ENCODE measurements at regions not wholly inside any gene's neighbourhood (a gene's known extent, or its start where the extent isn't known, plus 50 kb on each side); places are given as distances from the start of the nearest gene placed in this dataset.
"Not testable (repeated sequence)": the region's sequence is repeated elsewhere in the genome, so short reads cannot be mapped to it uniquely, and the experiment has no call there.

DNA sequence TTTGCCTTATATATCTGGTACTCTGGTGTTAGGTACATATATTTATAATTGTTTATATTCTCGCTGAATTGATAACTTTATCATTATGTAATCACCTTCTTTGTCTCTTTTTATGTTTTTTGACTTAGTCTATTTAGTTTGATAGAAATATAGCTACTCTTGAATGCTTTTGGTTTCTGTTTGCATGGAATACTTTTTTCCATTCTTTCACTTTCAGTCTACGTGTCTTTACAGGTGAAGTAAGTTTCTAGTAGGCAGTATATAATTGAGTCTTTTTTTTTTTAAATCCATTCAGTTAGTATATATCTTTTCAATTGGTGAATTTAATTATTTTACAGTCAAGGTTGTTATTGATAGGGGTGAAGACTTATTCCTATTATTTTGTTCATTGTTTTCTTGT, 131.7 kb downstream of the PSAT1 start:
- peaks cover 0 to 15% of the 10 kb centered on the region in 2 donors for H3K9me3 Mint-ChIP-seq
- no peak overlapping the region for H3K27ac Mint-ChIP-seq
- DNase-seq (ENCODE audit: low spot score in 2 of 2) (no peak), ATAC-seq (no peak)
- peaks cover 0 to 30% of the 10 kb centered on the region in 2 donors for H3K36me3 Mint-ChIP-seq

DNA sequence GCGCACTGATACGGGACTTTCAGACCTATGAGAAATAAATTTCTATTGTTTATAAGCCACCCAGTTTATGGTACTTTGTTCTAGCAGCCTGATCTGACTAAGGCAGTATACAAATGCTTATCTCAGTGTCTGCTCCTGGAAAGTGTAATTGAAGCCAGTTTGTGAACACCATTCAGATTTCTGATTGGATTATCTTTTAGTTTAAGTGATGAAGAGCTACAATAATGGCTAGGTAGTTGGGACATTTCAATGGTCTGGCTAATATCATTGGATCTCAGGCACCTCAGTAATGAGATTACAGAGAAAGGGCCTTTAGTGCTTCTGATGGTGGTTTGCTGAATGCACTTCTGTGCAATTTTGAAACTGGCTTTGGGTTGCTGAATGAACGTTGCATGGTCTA, 133.5 kb downstream of the PSAT1 start:
- ATAC-seq = no peak
- Mint-ChIP-seq H3K27ac (no peak overlapping the region), H3K36me3 (peaks cover 0 to 30% of the 10 kb centered on the region in 2 donors), H3K9me3 (peaks cover 0 to 15% of the 10 kb centered on the region in 2 donors)
- no peak for DNase-seq (ENCODE audit: low spot score in 2 of 2)

DNA sequence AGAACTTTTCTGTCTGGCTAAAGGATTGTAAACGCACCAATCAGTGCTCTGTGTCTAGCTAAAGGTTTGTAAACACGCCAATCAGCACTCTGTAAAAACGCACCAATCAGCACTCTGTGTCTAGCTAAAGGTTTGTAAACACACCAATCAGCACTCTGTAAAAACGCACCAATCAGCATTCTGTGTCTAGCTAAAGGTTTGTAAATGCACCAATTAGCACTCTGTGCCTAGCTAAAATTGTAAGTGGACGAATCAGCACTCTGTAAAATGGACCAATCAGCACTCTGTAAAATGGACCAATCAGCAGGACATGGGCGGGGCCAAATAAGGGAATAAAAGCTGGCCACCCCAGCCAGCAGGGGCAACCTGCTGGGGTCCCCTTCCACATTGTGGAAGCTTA, 134.1 kb downstream of the PSAT1 start:
- Mint-ChIP-seq H3K36me3 (peaks cover 0 to 30% of the 10 kb centered on the region in 2 donors), H3K9me3 (peaks cover 0 to 15% of the 10 kb centered on the region in 2 donors)
- H3K27ac Mint-ChIP-seq; DNase-seq (ENCODE audit: low spot score in 2 of 2); ATAC-seq: not testable (repeated sequence)

DNA sequence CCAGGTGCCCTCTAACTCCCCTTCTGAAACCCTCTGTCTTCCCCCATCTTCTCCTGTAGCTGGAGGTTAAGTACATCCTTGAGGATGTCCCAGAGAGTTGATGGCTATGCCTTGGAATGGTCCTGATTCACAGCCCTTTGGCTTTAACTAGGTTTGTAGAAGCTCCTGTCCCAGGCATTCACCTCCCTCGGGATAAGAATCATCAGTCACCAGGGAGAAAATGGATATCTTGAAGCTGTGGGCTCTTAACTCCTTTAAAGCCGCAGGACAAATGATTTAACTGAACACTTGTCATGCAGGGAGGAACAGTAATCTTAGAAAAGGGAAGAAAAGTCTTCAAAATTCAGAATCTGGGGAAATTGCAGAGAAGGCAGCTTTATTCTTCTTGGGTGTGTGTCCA, 139.9 kb downstream of the PSAT1 start:
- DNase-seq (ENCODE audit: low spot score in 2 of 2) (no peak), ATAC-seq (no peak)
- peaks cover 0 to 1% of the 10 kb centered on the region in 2 donors for H3K9me3 Mint-ChIP-seq
- no peak overlapping the region for H3K27ac Mint-ChIP-seq
- peaks cover 0 to 3% of the 10 kb centered on the region in 2 donors for H3K36me3 Mint-ChIP-seq

DNA sequence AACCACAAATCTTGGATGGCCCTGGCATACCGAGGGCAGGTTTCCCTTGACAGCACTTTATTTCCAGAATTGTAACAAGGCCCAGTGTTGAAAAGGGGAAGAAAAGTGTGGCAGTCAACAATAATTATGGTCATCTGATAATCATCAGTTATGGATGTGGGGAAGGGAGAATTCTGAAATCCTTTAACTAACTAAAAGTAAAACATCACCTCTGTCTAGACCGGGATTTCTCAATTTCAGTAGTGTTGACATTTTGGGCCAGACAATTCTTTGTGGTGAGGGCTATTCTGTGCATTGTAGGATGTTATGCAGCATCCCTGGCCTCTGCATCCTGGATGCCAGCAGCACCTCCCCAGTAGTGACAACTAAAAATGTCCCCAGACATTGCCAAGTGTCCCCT, 140.4 kb downstream of the PSAT1 start:
- H3K36me3 Mint-ChIP-seq = no peaks in the 10 kb centered on the region
- DNase-seq (ENCODE audit: low spot score in 2 of 2) (no peak), ATAC-seq (no peak)
- no peaks in the 10 kb centered on the region for H3K9me3 Mint-ChIP-seq
- H3K27ac Mint-ChIP-seq = no peak overlapping the region

DNA sequence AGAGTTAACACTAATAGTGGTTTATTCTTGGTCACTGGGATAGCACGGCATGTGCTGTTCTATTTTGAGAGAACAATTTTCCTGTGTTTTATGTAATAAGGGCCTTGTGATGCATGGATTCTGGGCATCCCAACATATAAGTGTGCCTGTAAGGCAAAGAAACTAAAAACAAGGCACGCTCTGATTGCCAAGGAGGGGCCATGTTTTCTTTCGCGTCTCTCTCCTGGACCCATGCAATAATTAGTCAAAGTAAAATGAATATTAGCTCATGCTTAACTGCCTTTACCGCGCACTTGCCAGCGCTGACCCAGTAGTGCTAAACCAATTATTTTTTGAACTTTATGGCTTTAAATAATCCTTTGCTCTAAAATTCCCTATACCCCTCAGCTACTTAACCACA, 140.9 kb downstream of the PSAT1 start:
- ATAC-seq = no peak
- H3K36me3 Mint-ChIP-seq = no peaks in the 10 kb centered on the region
- no peaks in the 10 kb centered on the region for H3K9me3 Mint-ChIP-seq
- no peak for DNase-seq (ENCODE audit: low spot score in 2 of 2)
- no peak overlapping the region for H3K27ac Mint-ChIP-seq

DNA sequence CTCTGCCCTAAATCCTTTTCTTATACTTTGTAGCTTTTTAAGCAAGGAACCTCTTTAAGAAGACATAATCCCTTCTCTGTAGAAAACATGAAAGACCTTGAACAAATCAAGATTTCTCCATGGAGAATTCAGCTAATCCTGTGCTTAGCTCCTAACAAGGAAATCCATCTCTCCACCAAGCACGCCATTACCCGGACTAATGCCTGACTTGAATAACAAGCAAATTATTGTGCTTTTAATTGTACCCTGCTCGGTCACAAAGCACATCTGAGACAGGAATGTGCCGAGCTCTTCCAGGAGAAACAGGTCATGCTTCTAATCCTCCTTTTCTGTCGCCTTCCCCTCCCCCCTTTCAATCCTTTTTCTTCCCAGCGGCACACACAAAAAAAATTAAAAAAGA, 141.3 kb downstream of the PSAT1 start:
- Mint-ChIP-seq H3K9me3 (no peaks in the 10 kb centered on the region), H3K36me3 (no peaks in the 10 kb centered on the region), H3K27ac (no peak overlapping the region)
- DNase-seq (ENCODE audit: low spot score in 2 of 2) (no peak), ATAC-seq (no peak)

DNA sequence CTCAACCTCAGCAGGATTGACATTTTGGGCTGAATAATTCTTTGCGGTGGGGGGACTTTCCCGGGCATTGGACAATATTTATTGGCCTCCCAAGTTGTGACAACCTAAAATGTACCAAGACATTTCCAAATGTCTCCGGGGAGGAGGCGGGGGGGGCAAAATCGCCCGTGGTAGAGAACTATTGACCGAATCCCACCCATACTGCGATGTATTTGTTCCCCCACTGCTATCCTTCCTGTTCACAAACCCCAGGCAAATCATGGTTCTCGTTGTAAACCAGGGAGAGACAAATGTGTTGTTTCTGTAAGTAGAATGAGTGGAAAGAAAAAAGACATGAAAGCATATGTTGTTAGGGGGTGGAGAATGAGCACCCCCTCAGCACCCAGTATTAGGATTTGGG, 141.9 kb downstream of the PSAT1 start:
- Mint-ChIP-seq H3K36me3 (no peaks in the 10 kb centered on the region), H3K27ac (no peak overlapping the region), H3K9me3 (no peaks in the 10 kb centered on the region)
- DNase-seq (ENCODE audit: low spot score in 2 of 2) (no peak), ATAC-seq (no peak)

DNA sequence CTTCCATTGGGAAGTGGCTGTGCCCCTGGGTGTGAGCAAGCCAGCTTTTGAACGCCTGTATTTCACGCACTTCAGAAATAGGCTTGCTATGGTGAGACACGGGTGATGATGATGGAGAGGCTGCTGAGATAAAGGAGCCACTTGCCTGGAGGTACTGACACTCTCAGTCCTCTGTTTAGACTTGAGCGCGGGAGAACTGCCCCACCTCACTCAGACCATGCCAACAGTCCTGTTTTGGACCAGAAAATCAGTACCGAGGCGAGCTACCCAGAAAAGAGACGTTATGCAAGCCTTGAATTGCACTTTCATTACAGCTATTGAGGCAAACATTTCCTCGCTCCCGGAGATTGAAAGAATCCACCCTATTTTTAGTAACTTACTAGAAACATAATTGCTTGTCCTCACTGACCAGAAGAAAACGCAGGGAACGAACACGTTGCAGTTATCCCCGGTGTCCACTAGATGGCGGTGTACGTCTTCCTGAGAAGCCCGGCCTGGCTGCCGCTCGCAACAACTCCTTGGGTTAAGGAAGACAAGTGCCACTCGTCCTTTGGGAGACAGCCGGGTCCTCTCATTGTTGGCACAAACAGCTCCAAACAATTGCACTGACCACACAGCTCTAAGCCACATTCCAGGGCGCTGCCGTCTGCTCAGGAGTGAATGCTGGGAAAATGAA, 142.4 kb downstream of the PSAT1 start:
- DNase-seq (ENCODE audit: low spot score in 2 of 2) (peak; percentile 59 to 70), ATAC-seq (peak; percentile 28 to 60)
- H3K27ac Mint-ChIP-seq = peak overlapping the region in 1 of 2 donors; percentile 11
- H3K36me3 Mint-ChIP-seq = no peaks in the 10 kb centered on the region
- H3K9me3 Mint-ChIP-seq = no peaks in the 10 kb centered on the region

DNA sequence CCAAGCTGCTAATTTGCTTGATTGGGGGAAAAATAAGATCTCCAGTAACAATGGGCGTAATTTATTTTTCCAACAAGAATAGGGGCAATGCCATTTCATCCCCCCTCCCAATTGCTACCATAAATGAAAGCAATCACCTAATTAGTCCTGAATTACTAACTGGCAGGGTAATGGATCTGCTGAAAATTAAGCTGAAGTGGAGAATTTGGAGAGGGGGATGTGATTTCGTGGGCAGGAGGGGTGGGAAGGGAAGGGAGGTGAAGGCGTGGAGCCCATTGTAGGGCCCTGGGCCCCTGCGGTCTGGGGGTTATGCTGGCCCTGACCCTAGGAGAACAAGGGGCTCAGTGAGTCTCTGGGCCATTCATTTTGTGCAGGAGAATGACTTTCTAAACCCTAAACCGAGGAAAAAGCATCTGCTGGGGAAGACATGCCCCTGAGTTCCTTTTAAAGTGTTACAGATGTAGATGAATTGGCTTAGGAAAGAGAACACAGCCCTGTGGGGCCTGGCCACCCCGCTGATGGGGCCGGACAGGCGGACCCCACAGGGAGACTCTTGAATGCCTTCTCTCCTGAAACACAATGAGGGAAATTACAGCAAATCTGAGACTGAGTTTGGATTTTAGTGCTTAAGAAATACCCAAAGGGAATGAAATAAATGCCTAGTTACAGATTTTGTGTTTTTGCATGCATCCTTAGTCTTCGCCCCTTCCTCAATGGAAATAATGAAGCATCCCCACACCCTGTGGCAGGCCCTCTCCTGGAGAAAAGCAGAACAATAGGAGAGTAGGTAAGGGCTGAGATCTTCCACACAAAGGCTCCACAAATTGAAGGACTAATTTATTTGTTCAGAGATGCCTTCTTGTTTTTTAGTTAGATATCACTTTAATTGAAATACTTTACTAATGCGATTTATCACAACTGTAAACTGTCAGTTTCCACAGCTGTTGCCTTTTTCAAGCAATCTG, 143.2 kb downstream of the PSAT1 start:
- DNase-seq (ENCODE audit: low spot score in 2 of 2) (no peak), ATAC-seq (no peak)
- Mint-ChIP-seq H3K27ac (no peak overlapping the region), H3K36me3 (no peaks in the 10 kb centered on the region), H3K9me3 (no peaks in the 10 kb centered on the region)

DNA sequence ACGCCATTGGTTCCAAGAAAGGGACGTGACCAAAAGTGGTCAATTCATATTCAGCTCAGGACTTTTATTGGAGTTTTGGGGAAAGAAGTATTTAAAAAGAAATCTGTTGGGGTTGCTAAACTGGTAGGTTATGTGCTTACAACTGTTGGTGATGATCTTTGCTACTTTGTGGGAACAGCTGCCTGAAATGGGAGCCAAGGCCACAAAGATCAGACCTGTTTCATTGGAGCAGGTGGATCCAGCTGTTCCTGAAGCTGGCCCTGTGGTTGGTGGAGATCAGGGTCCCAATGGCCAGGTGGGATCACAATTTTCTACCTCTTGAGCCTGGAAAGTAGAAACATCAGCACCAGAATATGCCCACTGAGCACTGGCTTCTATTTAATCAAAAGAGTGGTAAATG, 144.5 kb downstream of the PSAT1 start:
- DNase-seq (ENCODE audit: low spot score in 2 of 2) = no peak
- H3K36me3 Mint-ChIP-seq = no peaks in the 10 kb centered on the region
- ATAC-seq = no peak
- H3K9me3 Mint-ChIP-seq = no peaks in the 10 kb centered on the region
- H3K27ac Mint-ChIP-seq = no peak overlapping the region

DNA sequence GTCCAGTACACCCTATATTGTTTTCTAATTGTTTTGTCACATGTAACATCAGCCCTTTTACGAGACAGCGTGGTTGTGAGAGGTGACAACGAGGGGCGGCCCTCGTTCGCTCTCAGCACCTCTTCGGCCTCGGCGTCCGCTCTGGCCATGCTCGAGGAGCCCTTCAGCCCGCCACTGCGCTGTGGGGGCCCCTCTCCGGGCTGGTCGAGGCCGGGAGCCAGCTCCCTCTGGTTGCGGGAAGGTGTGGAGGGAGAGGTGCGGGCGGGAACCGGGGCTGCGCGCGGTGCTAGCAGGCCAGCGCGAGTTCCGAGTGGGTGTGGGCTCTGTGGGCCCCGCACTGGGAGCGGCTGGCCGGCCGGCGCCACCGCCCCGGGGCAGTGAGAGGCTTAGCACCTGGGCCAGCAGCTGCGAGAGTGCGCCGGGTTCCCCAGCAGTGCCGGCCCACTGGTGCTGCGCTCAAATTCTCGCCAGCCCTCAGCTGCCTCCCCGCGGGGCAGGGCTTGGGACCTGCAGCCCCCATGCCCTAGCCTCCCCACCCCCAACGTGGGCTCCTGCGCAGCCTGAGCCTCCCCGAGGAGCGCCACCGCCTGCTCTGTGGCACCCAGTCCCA, 145.0 kb downstream of the PSAT1 start:
- Mint-ChIP-seq H3K9me3 (no peaks in the 10 kb centered on the region), H3K27ac (no peak overlapping the region), H3K36me3 (no peaks in the 10 kb centered on the region)
- no peak for DNase-seq (ENCODE audit: low spot score in 2 of 2)
- no peak for ATAC-seq

DNA sequence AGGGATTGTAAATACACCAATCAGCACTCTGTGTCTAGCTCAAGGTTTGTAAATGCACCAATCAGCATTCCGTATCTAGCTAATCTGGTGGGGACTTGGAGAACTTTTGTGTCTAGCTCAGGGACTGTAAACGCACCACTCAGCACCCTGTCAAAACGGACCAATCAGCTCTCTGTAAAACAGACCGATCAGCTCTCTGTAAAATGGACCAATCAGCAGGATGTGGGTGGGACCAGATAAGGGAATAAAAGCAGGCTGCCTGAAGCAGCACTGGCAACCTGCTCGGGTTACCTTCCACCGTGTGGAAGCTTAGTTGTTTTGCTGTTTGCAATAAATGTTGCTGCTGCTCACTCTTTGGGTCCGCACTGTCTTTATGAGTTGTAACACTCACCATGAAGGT, 145.7 kb downstream of the PSAT1 start:
- not testable (repeated sequence) for DNase-seq (ENCODE audit: low spot score in 2 of 2); H3K36me3 Mint-ChIP-seq; H3K9me3 Mint-ChIP-seq; ATAC-seq; H3K27ac Mint-ChIP-seq

DNA sequence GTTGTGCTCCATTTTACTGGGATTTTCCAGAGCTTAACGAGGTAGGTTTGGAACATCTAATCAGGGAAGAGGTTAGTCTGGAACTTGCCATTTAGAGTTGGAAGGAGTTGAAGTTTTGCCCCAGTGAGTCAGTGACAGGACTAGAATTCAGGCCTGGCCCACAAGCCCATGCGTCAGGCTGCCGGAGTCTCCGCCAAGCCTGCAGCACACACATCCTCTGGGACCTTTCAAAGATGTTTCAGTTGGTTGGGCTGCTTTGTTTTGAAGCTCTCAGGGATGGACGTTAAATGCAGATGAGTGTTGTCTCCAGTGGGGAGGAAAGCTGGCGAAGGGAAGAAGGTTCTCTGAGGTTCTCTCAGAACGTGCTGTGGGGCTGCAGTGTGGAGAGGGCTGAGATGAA, 147.0 kb downstream of the PSAT1 start:
- H3K27ac Mint-ChIP-seq = no peak overlapping the region
- ATAC-seq = no peak
- no peaks in the 10 kb centered on the region for H3K36me3 Mint-ChIP-seq

DNA sequence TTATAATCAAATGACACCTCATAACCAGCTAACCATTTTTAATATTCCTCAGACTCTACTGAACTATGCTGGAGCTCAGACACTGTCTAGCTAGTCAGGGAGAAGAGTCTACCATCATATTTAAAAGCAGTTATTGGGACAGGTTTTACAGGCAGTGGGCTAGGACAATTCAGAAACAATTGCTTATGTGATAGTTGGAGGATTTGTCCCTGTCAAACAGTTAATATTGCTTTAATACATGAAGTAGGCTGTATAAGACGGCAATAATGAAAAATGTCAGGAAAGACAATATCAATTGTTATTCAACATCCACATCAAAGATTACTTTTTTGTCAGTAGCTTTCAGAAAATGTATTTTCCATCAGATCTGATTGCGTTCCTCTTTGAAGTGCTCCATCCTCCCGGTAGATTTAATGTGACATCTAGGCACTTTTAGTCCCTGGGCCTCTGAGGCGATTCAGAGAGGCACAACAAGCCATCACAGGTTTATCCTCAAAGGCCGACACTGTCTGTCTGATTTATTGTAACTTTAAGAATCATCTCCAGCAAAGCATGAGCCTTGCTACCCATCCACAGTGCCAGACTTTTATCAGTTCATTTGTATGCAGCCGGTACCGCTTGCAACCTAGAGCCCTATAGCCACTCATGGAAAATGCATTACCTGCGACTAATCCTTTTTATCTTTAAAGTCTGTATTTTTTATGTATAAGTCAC, 152.2 kb downstream of the PSAT1 start:
- no peak for DNase-seq (ENCODE audit: low spot score in 2 of 2)
- no peak for ATAC-seq
- H3K36me3 Mint-ChIP-seq = no peaks in the 10 kb centered on the region
- H3K9me3 Mint-ChIP-seq = no peaks in the 10 kb centered on the region
- no peak overlapping the region for H3K27ac Mint-ChIP-seq

More for the DNA sequence above, 147.0 kb downstream of the PSAT1 start:
- H3K9me3 Mint-ChIP-seq = no peaks in the 10 kb centered on the region
- no peak for DNase-seq (ENCODE audit: low spot score in 2 of 2)

DNA sequence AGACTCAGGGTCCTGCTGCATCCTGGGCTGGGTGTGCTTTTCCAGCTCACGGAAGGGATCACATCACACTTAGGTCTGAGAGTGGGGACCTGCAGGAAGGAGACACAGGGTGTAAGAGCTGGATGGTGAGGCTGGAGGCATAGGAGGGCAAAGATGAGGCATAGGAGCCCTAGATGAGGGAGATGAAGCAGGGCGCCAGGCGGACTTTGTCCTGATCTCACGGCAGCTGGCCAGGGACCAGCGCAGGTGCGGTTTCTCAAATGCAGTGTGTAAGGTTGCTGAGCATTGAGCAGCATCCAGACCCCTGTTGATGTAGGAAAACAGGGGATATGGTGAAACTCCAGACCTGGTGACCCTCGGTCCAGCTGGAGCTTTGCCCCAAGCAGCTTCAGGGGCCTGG, 156.5 kb downstream of the PSAT1 start:
- ATAC-seq = no peak
- Mint-ChIP-seq H3K36me3 (no peaks in the 10 kb centered on the region), H3K9me3 (peaks cover 4 to 6% of the 10 kb centered on the region in 2 donors), H3K27ac (no peak overlapping the region)
- DNase-seq (ENCODE audit: low spot score in 2 of 2) = no peak

DNA sequence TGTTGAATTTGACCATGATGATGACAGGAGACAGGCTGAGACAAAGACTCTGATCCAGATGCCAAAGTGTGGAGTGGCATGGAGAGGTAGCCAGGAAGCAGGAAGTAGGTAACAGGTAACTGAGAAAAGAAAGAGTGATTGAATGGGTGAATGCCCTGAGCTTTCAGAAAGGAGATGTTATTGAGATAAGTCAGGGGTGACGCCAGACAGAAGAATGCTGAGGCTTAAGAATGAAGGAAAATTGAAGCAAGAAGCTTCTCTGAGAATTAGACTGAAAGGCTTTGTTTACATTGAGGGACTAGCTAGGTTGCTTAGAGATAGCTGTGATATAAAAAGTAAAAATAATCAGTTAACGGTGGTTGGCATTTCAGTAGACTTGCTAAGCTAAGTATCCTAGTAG, 165.7 kb downstream of the PSAT1 start:
- H3K36me3 Mint-ChIP-seq = no peaks in the 10 kb centered on the region
- peaks cover 6 to 10% of the 10 kb centered on the region in 2 donors for H3K9me3 Mint-ChIP-seq

More for the DNA sequence above, 165.7 kb downstream of the PSAT1 start:
- H3K27ac Mint-ChIP-seq = no peak overlapping the region
- DNase-seq (ENCODE audit: low spot score in 2 of 2) = no peak
- no peak for ATAC-seq
